CD4-positive, alpha-beta T cell (primary cell): ENCODE measurements at regions not wholly inside any gene's neighbourhood (a gene's known extent, or its start where the extent isn't known, plus 50 kb on each side); places are given as distances from the start of the nearest gene placed in this dataset.

Experiments used
- ATAC-seq: fragments of 200-7000 bp; cut with Tn5 transposase; one replicate; pipeline ENCODE4 v1.10.0; 2022; ENCODE audit warnings: mild to moderate bottlenecking; ENCODE audit not compliant: poor library complexity
- CTCF ChIA-PET: fragments of 350-600 bp; sonication (Branson Sonifier 250); formaldehyde crosslinking; loops from one replicate; lab custom pipeline; 2021; ENCODE audit warnings: antibody characterized with exemption, inconsistent platforms; lab: Charles Lee
- POLR2A ChIA-PET: fragments of 350-600 bp; sonication (Branson Sonifier 250); formaldehyde crosslinking; loops from one replicate; lab custom pipeline; 2021; ENCODE audit warnings: antibody characterized with exemption, inconsistent platforms; lab: Charles Lee
- DNase-seq, 14 experiments: peaks; one replicate each; pipeline ENCODE4 v3.0.0-alpha.2; 2013 to 2020; ENCODE audit warnings: mixed read lengths in 2 of 14
- H3K27ac ChIP-seq, 2 donors: one replicate each; pipeline versions ENCODE4 v1.5.1 to v1.7.0; 2013; ENCODE audit warnings: low read length in 2 of 2, low read depth in 1 of 2, mild to moderate bottlenecking in 1 of 2
- H3K27me3 ChIP-seq, 2 experiments: 1 replicate in 1 of 2; 2 replicates in 1 of 2; pipeline versions ENCODE4 v1.6.1 to v1.7.0; 2013; ENCODE audit warnings: low read length in 2 of 2, control low read depth in 1 of 2, mild to moderate bottlenecking in 1 of 2, moderate library complexity in 1 of 2; ENCODE audit not compliant: insufficient read depth in 2 of 2, control insufficient read depth in 1 of 2
- H3K36me3 ChIP-seq: one replicate; pipeline ENCODE4 v1.6.1; 2013; ENCODE audit warnings: low read length, control low read depth; ENCODE audit not compliant: insufficient read depth
- H3K4me1 ChIP-seq: one replicate; pipeline ENCODE4 v1.6.1; 2013; ENCODE audit warnings: low read length, control low read depth; ENCODE audit not compliant: insufficient read depth
- H3K4me3 ChIP-seq: one replicate; pipeline ENCODE4 v1.5.1; 2013; ENCODE audit warnings: mild to moderate bottlenecking, low read length, moderate library complexity
- H3K9me3 ChIP-seq, 2 experiments: 1 replicate in 1 of 2; 2 replicates in 1 of 2; pipeline versions ENCODE4 v1.6.1 to v1.7.0; 2013; ENCODE audit warnings: low read length in 2 of 2, mild to moderate bottlenecking in 2 of 2, control low read depth in 1 of 2, moderate library complexity in 1 of 2; ENCODE audit not compliant: control insufficient read depth in 1 of 2, insufficient read depth in 1 of 2
- H3K27ac Mint-ChIP-seq: one replicate; pipeline ENCODE4 v1.8.0; 2020; ENCODE audit warnings: mixed read lengths
- H3K27me3 Mint-ChIP-seq: one replicate; pipeline ENCODE4 v1.8.0; 2021; ENCODE audit warnings: mixed read lengths
- H3K36me3 Mint-ChIP-seq: one replicate; pipeline ENCODE4 v1.8.0; 2021; ENCODE audit warnings: low read depth, mixed read lengths
- H3K4me1 Mint-ChIP-seq: one replicate; pipeline ENCODE4 v1.8.0; 2021; ENCODE audit warnings: low read depth, mixed read lengths
- H3K4me3 Mint-ChIP-seq: one replicate; pipeline ENCODE4 v1.8.0; 2020; ENCODE audit warnings: mild to moderate bottlenecking, mixed read lengths
- H3K9me3 Mint-ChIP-seq: one replicate; pipeline ENCODE4 v1.8.0; 2020; ENCODE audit warnings: mixed read lengths
- intact Hi-C, 2 experiments: fragments of 100-400 bp; cut with DNase I in 1 of 2; cut with micrococcal nuclease in 1 of 2; formaldehyde crosslinking; loops; one replicate each; pipeline versions ENCODE4 v1.15.1 to v1.9.0; 2023 to 2025; cut with DNase I, micrococcal nuclease
- TF ChIP-seq, protein P1 (sequence below): fragments of 200-600 bp; IDR thresholded peaks from one replicate; pipeline ENCODE4 v1.8.0; 2022; ENCODE audit warnings: antibody characterized with exemption, mild to moderate bottlenecking

DNA sequence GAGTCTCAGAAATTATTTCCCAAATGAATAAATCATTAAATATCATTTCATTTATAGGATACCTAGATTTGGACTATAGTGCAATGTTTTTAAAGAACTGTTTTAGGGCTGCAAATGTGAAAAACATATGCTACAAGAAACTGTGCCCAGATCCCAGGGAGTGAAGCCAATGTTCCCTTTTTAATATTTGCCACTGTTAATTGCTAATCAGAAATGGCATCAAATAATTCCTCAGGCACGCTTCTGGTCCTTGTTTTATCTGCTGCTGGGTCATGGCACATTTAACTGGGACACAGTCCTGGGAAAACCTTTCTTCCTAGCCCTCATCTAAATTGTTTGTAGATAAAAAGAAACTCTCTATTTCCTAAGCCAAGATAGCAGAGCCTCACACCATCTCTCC lies 79.3 kb upstream of the CNTNAP4 start:
- TF ChIP-seq, protein P1, sequence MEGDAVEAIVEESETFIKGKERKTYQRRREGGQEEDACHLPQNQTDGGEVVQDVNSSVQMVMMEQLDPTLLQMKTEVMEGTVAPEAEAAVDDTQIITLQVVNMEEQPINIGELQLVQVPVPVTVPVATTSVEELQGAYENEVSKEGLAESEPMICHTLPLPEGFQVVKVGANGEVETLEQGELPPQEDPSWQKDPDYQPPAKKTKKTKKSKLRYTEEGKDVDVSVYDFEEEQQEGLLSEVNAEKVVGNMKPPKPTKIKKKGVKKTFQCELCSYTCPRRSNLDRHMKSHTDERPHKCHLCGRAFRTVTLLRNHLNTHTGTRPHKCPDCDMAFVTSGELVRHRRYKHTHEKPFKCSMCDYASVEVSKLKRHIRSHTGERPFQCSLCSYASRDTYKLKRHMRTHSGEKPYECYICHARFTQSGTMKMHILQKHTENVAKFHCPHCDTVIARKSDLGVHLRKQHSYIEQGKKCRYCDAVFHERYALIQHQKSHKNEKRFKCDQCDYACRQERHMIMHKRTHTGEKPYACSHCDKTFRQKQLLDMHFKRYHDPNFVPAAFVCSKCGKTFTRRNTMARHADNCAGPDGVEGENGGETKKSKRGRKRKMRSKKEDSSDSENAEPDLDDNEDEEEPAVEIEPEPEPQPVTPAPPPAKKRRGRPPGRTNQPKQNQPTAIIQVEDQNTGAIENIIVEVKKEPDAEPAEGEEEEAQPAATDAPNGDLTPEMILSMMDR: no peak
- Mint-ChIP-seq H3K27me3 (no peaks in the 10 kb centered on the region), H3K9me3 (peaks cover 2% of the 10 kb centered on the region), H3K4me1 (no peaks in the 10 kb centered on the region), H3K36me3 (no peaks in the 10 kb centered on the region), H3K27ac (no peak overlapping the region), H3K4me3 (no peak overlapping the region)
- Histone ChIP-seq H3K4me1 (no peaks in the 10 kb centered on the region), H3K27me3 (no peaks in the 10 kb centered on the region), H3K4me3 (no peak overlapping the region), H3K36me3 (no peaks in the 10 kb centered on the region), H3K27ac (no peak overlapping the region), H3K9me3 (peaks cover 0 to 8% of the 10 kb centered on the region in 2 experiments)
- ATAC-seq (no peak), DNase-seq (no peak)
- ChIA-PET CTCF (no interaction called here), POLR2A (no interaction called here)
- intact Hi-C loops: no loop called here

GRCh38 chr16:76199681-76200220 lies 77.5 kb upstream of the CNTNAP4 start:
- Histone ChIP-seq H3K27ac (no peak overlapping the region), H3K27me3 (no peaks in the 10 kb centered on the region), H3K9me3 (peaks cover 0 to 8% of the 10 kb centered on the region in 2 experiments), H3K4me1 (no peaks in the 10 kb centered on the region), H3K36me3 (no peaks in the 10 kb centered on the region), H3K4me3 (no peak overlapping the region)
- CTCF ChIA-PET: no interaction called here
- ATAC-seq (no peak), DNase-seq (no peak)
- H3K4me1 Mint-ChIP-seq: no peaks in the 10 kb centered on the region
- H3K9me3 Mint-ChIP-seq: peaks cover 3% of the 10 kb centered on the region
- intact Hi-C loops: no loop called here
- no peaks in the 10 kb centered on the region for H3K36me3 Mint-ChIP-seq
- POLR2A ChIA-PET: no interaction called here
- no peaks in the 10 kb centered on the region for H3K27me3 Mint-ChIP-seq
- no peak overlapping the region for H3K4me3 Mint-ChIP-seq
- TF ChIP-seq, protein P1: no peak
- H3K27ac Mint-ChIP-seq: no peak overlapping the region

DNA sequence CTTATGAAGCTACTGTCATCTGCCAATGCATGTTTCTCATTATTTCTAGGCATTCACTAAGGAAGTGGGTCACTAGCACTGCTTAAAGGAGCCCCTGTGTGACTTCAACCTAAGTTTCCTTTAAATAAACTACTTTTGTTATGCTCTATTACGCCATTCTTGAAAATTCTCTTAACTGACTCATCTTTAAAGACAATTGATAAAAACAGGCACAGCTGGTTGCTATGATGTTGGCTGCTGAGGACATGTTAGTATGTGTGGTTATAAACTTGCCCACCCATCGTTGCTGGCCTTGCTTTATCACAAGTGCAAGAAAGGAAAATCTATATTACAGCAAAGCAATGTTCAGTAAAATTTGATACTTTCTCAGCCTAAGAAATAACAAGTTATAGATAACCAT lies 75.8 kb upstream of the CNTNAP4 start:
- intact Hi-C loops: no loop called here
- Mint-ChIP-seq H3K36me3 (no peaks in the 10 kb centered on the region), H3K9me3 (peaks cover 8% of the 10 kb centered on the region), H3K4me3 (no peak overlapping the region), H3K27me3 (no peaks in the 10 kb centered on the region), H3K27ac (no peak overlapping the region), H3K4me1 (no peaks in the 10 kb centered on the region)
- Histone ChIP-seq H3K27me3 (no peaks in the 10 kb centered on the region), H3K36me3 (no peaks in the 10 kb centered on the region), H3K27ac (no peak overlapping the region), H3K4me1 (no peaks in the 10 kb centered on the region), H3K9me3 (peaks cover 0 to 12% of the 10 kb centered on the region in 2 experiments), H3K4me3 (no peak overlapping the region)
- no peak for ATAC-seq
- no peak for DNase-seq
- TF ChIP-seq, protein P1: no peak
- CTCF ChIA-PET: no interaction called here
- POLR2A ChIA-PET: no interaction called here
